HL-60 (cell line): ENCODE measurements at regions not wholly inside any gene's neighbourhood (a gene's known extent, or its start where the extent isn't known, plus 50 kb on each side); places are given as distances from the start of the nearest gene placed in this dataset.

ENCODE experiments used
- DNase-seq, 2 experiments: peaks; one replicate each; pipeline ENCODE4 v3.0.0-alpha.2; 2010 to 2020; ENCODE audit warnings: low read depth in 1 of 2, low spot score in 1 of 2
- H3K27ac ChIP-seq: fragments of 250-450 bp; sonication (Bioruptor Pico); replicated peaks from 2 replicates; pipeline ENCODE4 v1.5.1; 2020; ENCODE audit warnings: mild to moderate bottlenecking, moderate library complexity
- H3K27me3 ChIP-seq: fragments of 250-450 bp; sonication (Bioruptor Pico); 2 replicates; pipeline ENCODE4 v1.5.1; 2021; ENCODE audit warnings: mild to moderate bottlenecking, moderate library complexity; ENCODE audit not compliant: insufficient read depth, poor library complexity, severe bottlenecking
- H3K4me3 ChIP-seq: replicated peaks from 2 replicates; pipeline ENCODE4 v1.5.1; 2011; ENCODE audit warnings: mild to moderate bottlenecking, control low read depth, low read length; ENCODE audit not compliant: insufficient read depth
- CTCF ChIP-seq: IDR thresholded peaks from one replicate; pipeline ENCODE4 v1.5.1; 2011; ENCODE audit warnings: low read length, control low read depth, inconsistent platforms; ENCODE audit not compliant: insufficient read depth
- GABPA ChIP-seq: IDR thresholded peaks from 2 replicates; pipeline ENCODE4 v1.6.1; 2012; ENCODE audit warnings: low read depth
- POLR2AphosphoS5 ChIP-seq: IDR thresholded peaks from 2 replicates; pipeline ENCODE4 v1.6.1; 2012; ENCODE audit warnings: low read depth
- REST ChIP-seq: IDR thresholded peaks from 2 replicates; pipeline ENCODE4 v1.6.1; 2012; ENCODE audit warnings: low read depth; ENCODE audit not compliant: insufficient replicate concordance
- SPI1 ChIP-seq: IDR thresholded peaks from 2 replicates; pipeline ENCODE4 v1.6.1; 2012; ENCODE audit warnings: low read depth, mild to moderate bottlenecking, borderline replicate concordance

DNA sequence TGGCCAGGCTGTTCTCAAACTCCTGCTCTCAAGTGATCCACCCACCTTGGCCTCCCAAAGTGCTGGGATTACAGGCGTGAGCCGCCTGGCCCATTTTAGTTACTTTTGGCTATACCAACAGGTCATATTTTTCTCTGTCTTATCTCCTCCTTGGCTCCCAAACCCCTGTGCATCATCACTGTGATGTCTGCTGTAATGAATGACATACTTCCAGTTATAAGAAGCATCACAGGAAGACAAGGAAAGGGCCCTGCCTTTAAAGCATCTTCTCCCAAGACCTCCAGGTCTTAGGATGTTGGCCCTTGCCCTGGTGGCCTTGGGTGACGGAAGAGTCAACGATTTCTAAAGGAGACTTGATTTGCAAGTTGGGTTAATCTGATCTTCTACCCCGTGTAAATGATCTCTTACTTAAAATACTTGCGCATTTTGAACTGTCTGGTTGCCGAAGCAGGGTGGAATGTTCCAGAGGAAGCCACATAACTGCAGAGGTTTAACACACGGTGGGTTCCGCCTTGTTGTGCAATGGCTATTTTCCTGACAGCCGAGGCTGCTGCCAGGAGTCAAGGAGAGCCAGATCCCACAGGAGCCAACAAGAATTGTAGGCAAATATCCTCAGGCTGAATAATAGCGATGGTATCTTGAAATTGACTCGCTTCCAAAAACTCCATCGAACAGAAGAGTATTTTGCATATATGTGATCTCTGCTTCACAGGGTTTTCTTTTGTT is 55.7 kb upstream of the PLXNC1 start:
- no peak overlapping the region for H3K27ac ChIP-seq
- H3K4me3 ChIP-seq: no peak overlapping the region
- H3K27me3 ChIP-seq: peaks cover 4% of the 10 kb centered on the region
- no peak for DNase-seq
- TF ChIP-seq CTCF (no peak), GABPA (no peak), POLR2AphosphoS5 (no peak), REST (no peak), SPI1 (no peak)

GRCh38 chr12:94094700-94095099 is 53.7 kb upstream of the PLXNC1 start:
- no peak overlapping the region for H3K27ac ChIP-seq
- DNase-seq: no peak
- no peak overlapping the region for H3K4me3 ChIP-seq
- H3K27me3 ChIP-seq: peaks cover 14% of the 10 kb centered on the region
- TF ChIP-seq CTCF (no peak), REST (no peak), SPI1 (no peak), POLR2AphosphoS5 (no peak), GABPA (no peak)

GRCh38 chr12:94095618-94096017 is 52.8 kb upstream of the PLXNC1 start:
- TF ChIP-seq POLR2AphosphoS5: no peak
- TF ChIP-seq SPI1: no peak
- no peak for TF ChIP-seq CTCF
- TF ChIP-seq REST: no peak
- TF ChIP-seq GABPA: no peak
- Histone ChIP-seq H3K27me3 (peaks cover 23% of the 10 kb centered on the region), H3K4me3 (no peak overlapping the region), H3K27ac (no peak overlapping the region)
- no peak for DNase-seq
